SK-N-MC (cell line): ENCODE measurements at regions not wholly inside any gene's neighbourhood (a gene's known extent, or its start where the extent isn't known, plus 50 kb on each side); places are given as distances from the start of the nearest gene placed in this dataset.

Experiments
- EZH2 ChIP-seq: fragments of 200-600 bp; sonication (generic); IDR thresholded peaks from one replicate; pipeline ENCODE4 v1.6.1; 2017; ENCODE audit warnings: antibody characterized with exemption
- POLR2AphosphoS5 ChIP-seq: IDR thresholded peaks from 2 replicates; pipeline ENCODE4 v1.6.1; 2012; ENCODE audit warnings: mild to moderate bottlenecking, low read depth, low read length, borderline replicate concordance

- TF ChIP-seq EZH2, result no peak
- TF ChIP-seq POLR2AphosphoS5, result no peak
These were observed 406.9 kb upstream of the CDH4 start for GRCh38 chr20:60845146-60845545.
